LoVo (cell line): ENCODE measurements at regions not wholly inside any gene's neighbourhood (a gene's known extent, or its start where the extent isn't known, plus 50 kb on each side); places are given as distances from the start of the nearest gene placed in this dataset.
"Not testable (repeated sequence)": the region's sequence is repeated elsewhere in the genome, so short reads cannot be mapped to it uniquely, and the experiment has no call there.

ENCODE experiments used
- DNase-seq: peaks from one replicate; pipeline ENCODE4 v3.0.0-alpha.2; 2016; ENCODE audit warnings: low spot score

DNA sequence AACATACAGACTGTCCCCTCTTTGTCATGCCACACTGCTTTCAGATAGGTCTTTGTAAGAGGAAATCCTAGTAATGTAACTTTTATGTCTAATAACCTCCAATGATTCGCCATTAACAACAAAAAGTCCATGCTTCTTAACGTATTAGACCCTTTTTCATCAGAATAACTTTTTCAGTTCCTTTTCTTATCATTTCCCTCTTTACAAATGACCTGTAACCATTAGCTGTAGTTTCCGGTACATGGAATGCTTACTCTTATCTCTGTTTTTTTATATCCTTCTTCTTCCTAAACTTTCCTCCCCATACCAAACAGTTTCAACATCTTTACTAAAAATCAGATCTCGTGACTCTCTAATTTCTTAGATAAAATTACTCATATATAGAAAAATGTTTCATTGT, 268.9 kb upstream of the TYRP1 start:
- DNase-seq, result no peak

DNA sequence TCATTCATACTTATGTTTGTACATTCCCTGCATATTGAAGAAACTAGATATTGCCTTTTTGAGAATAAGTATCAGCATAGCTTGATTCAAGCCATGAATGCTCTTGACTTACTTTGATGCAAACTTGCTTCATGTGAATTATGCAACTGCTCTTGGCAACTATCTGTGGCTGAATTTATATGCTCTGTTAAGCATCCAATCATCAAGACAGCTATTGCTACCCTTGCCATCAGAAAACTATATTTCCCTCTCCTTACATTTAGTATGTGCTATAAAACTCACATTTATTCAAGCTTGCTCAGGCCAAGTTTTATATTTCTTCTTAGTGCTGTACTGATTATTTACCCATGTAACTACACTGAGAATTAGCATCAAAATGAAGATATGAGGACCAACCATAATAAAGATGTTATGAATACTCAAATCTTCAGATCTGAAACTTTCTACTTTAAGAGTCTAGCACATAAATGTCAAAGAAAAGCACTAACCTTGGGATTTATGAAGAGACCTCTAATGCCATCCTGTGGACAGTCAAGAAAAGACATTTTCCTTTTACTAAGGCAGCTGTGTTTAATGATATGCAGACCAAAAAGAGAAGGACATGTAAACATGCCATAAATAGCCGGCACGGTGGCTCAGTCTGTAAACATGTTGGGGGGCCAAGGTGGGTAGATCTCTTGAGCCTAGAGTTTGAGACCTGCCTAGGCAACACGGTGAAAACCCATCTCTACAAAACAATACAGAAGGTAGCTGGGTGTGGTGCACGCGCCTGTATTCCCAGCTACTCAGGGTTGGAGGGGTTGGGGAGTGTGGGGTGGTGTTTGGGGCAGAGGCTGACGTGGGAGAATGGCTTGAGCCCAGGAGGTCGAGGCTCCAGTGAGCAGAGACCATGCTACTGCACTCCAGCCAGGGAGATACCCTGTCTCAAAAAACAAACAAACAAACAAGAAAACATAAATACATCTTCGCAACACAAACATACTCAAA, 267.0 kb upstream of the TYRP1 start:
- DNase-seq, result no peak

DNA sequence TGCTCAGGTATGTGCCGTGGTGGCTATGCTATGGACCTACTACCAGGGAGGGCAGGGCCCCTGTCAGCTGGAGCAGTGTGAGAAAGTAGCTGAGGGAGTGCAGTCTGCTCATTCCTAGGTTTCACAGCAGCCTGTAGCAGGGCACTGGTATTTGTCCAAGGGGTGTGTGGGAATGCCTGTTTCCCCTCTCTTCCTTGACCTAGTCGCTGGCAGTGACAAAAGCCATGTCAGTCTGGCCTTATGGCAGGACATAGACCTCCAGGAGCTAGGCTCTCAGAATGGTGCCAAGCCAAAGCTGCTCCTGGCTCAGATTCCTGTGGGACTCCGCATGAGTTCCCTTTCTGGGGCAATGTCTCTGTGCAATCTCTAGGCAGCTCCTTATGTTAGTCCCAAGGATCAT, 253.9 kb upstream of the TYRP1 start:
- no peak for DNase-seq

DNA sequence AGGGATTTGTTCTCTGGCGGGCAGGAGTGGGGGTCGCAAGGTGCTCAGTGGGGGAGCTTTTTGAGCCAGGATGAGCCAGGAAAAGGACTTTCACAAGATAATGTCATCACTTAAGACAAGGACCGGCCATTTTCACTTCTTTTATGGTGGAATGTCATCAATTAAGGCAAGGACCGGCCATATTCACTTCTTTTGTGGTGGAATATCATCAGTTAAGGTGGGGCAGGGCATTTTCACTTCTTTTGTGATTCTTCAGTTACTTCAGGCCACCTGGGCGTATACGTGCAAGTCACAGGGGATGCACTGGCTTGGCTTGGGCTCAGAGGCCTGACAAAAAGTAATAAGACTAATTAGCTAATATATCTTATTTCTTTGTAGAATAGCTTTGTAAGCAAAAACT, 252.1 kb upstream of the TYRP1 start:
- DNase-seq, result not testable (repeated sequence)

DNA sequence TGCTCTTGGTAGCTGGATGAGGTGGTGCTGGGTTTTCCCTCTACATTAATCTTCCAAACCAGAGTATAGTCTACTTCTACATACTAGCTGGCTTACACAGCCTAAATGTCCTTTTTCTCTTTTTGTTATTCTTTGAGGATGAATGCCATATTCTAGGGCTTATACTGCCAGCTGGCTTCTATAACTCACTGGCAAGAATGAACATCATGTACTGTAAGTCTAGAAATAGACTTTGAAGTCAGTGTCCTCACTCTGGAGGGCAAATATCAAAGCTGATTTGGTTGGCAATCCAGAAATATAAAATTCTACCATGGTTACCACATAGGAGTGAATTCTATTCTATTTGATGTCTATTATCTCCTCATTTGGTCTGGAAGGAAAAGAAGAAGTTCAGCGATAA, 251.7 kb upstream of the TYRP1 start:
- DNase-seq, result no peak

DNA sequence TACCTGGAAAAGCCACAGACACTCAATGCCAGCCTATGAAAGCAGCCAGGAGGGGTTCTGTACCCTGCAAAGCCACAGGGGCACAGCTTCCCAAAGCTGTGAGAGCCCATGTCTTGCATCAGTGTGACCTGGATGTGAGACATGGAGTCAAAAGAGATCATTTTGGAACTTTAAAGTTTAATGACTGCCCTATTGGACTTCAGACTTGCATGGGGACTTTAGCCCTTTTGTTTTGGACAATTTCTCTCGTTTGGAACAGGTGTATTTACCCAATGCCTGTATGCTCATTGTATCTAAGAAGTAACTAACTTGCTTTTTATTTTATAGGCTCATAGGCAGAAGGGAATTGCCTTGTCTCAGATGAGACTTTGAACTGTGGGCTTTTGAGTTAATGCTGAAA, 244.9 kb upstream of the TYRP1 start:
- no peak for DNase-seq

DNA sequence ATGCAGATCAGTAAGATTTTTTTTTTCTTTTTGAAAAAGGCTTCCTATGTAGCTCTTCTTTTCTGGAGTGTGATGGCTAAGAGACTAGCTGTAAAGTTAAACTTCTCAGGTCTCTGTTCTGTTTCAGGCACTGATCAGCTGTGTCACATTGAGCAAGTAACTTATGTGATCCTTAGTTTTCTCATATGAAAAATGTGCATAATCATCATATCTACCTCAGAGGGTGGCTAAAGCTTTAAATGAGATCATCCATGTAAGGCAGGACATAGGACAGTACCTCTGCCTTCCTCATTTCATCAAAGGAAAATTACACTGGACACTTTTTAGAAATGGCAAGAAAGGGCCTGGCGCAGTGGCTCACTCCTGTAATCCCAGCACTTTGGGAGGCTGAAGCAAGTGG, 235.9 kb upstream of the TYRP1 start:
- no peak for DNase-seq

DNA sequence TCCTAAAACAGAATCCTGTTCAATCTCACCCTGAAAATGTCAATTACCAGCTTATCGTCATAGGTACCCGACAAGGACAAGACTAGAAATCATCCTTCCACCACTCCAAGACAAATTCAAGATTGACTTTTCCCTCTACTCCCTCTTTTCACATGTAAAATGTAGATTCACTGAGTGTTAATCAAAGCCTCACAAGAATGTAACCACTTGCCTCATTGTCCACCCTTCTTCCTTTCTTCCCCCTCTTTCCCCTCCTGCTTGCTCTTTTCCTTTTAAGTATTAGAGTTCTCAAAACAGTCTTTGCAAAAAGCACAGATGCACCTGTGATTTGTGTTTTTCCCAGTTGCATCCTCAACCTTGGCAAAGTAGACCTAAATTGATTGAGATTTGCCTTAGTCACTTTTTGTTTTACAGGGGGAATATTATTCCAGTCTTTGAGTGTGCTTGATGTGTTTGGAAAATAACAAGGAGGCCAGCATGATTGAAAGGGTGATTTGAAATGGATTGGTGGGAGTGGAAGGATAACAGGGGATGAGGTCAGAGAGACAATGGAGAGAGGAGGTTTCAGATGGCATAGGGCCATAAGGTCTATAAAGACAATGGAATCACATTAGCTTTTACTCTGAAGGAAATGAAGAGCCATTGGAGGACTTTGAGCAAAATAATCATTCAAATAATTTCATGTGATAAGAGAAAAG, 231.3 kb upstream of the TYRP1 start:
- no peak for DNase-seq

DNA sequence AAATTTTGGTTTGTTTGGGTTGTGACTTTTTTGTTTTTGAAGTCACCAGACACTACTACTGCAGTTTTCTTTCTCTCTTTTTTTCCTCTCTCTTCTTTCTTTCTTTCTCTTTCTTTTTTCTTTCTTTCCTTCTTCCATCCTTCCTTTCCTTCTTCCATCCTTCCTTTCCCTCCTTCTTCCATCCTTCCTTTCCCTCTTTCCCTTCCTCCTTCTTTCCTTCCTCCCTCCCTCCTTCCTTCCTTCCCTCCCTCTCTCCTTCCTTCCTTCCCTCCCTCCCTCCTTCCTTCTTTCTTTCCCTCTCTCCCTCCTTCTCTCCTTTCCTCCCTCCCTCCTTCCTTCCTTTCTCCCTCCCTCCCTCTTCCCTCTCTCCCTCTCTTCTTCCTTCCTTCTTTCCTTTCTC, 230.3 kb upstream of the TYRP1 start:
- DNase-seq, result no peak

DNA sequence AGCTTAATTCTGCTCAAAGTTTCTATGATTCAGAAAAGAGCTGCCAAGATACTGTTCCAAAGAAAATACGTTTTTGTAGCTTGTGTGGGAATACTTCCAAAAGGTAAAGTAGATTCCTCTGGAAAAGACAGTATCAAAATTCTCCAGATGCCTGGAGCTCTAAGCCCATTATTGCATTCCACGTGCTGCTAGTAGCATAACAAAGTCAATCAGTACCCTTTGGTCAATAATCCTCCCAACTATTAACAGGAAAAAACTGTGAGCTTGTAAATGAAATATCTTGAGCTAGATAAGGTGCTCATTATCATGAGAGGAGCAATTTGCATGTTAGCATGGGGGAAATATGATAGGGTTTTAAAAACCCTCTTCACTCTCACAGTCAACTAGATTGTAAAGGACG, 229.5 kb upstream of the TYRP1 start:
- no peak for DNase-seq

DNA sequence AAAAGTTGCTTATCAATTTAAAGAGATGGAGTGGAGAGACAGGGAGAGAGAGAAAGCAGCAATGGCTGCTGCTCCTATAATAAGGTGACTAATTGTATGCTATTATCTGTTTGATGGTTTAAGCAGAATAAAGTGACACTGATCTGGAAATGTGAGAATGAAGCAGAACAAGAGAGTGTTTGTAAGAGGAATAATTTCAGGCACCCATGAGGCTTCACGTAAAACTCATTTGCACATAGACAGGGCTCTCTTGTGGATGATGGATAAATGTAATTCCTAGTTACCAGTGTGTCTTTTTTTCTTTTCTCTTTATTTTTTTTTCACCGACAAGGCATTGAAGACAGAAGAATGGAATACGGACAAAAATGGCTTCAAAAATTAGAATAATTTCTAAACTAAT, 228.8 kb upstream of the TYRP1 start:
- DNase-seq, result no peak

DNA sequence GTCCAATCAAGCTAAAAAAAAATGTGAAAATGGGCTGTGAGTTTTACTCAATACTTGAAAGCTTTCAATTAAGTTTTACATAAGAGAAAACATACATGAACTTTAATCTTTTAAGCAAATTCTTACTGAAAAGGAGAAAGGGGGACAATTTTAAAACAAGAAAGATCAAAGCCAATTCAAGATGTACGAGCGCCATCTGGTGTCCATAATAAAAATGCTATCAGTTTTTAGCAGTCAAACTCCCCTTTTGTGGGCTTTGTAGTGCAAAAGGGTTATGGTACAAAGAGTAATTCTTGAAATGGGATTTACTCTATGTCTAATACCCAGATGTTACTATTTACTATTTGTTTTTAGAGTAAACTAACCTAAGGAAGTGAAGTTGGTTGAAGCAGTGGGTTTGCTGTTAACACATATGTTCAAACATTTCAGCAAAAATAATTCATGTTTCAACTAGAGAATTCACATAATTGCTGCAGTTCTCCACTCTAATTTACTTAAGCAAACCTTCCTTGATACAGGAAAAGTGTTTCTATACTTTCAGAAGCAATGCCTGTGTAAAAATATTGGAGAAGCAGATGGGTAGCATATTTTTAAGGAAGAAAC, 228.2 kb upstream of the TYRP1 start:
- peak; percentile 34 for DNase-seq

DNA sequence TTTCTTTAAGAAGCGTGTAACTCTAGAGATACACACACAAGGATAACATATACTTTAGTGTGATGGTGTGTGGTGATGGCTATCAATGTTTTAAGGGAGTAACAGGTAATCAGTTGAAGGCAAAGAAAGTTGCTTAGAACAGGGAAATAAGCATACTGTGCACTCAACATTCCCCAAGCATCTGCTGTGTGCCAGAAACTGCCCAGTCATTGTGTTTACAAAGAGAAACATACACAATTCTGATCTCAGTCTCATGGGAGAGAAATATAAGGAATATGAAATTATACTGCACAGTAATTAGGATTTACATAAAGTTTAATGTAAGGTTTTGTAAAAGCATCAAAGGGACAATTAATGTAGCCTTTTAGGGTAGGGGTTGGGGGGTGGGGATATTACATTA, 224.1 kb upstream of the TYRP1 start:
- no peak for DNase-seq

DNA sequence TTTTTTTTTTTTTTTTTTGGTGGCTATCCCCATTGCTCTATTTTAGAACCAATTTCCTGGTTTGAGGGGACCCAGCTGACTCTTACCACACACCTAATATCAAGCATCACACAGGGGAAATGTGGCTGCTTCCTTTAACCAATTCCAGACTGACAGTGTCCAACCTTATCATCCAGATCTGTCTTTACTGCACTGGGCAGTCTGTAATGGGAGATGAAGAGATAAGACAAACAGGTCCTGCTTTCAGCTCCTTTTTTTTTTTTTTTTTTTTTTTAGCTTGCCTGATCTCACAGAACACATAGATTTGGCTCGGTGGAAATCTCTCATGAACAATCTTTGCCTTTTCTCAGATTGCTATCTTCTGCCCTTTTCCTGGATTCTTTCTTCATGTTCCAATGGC, 198.8 kb upstream of the TYRP1 start:
- no peak for DNase-seq

DNA sequence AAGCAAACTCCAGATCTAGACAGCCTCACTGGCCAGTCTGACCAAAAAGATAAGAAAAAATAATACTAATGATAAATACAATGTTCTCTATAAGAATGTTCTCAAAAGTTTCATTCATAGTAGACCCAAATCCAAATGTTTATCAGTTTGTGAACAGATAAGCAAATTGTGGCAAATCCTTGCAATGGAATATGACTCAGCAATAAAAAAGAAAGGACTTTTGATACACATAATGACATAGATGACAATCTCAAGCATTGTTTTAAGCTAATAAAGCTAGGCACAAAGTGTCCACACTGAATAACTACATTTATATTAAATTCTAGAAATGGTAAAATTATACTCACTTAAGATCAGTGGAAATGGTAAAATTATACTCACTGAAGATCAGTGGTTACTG, 195.4 kb upstream of the TYRP1 start:
- DNase-seq, result no peak

DNA sequence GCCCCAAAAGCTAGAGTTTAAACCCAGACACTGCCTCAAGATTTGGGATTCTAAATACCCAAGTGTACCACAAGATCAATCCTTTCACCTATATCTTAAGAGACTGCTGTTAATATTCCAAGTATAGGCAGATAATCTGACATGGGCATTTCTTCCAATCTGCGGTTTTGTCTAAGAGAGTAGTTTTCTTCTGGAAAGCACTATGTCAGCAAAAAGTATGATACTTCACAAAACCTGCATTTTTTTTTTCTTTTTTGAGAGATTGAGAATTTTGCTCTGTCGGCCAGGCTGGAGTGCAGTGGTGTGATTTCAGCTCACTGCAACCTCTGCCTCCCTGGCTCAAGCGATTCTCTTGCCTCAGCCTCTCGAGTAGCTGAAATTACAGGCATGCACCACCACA, 190.7 kb upstream of the TYRP1 start:
- DNase-seq, result no peak

DNA sequence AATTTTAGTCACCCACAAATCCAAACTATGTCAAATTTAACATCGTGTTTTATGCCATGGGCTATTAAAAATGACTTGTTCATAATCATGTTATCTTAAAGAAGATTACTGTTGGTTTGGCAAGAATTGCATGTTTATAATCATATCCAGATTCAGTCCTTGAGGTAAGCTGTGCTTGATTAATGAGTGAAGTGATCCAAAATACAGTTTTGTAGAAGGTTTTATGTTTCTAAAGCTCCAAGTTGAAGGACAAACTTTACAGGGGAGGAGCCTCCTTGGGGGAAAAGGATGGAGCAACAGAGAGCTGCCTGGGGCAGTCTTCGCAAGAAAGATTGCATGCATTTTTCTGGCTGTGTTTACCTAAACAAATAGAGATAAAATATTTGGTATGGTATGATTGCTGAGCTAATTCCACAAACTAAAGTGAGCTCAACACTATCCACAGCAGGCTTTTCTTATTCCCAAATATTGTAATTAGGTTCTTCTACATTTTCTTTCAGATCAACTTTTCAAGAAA, 189.5 kb upstream of the TYRP1 start:
- no peak for DNase-seq

DNA sequence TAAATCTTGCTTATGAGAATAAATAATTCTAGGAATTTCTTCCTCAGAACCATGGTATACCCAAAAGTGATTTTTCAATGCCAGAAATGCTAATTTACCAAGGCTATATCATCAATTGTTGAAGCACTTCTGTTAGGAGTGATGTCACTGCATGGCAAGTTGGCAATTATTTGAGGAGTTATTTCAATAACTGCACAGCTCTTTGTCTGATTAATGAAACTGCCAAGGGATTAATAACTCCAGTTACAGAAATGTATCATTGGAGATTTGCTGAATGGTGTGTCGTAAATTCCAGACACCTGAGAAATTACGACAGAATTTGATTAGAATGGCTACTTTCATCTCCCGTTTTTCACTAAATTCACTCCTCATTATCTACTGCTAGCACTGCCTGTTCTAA, 182.6 kb upstream of the TYRP1 start:
- no peak for DNase-seq

DNA sequence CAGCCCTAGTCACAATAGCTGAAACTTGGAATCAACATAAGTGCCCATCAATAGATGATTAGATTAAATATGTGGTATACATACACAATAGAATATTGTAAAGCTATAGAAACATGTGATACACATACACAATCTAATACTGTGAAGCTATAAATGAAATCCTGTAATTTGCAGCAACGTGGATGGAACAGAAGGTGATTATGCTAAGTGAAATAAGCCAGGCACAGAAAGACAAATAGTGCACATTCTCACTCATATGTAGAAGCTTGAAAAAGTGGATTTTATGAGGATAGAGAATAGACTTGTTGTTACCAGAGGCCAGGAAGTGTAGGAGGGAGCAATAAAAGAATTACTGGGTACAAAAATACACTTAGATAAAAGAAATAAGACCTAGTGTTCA, 181.5 kb upstream of the TYRP1 start:
- DNase-seq, result no peak

DNA sequence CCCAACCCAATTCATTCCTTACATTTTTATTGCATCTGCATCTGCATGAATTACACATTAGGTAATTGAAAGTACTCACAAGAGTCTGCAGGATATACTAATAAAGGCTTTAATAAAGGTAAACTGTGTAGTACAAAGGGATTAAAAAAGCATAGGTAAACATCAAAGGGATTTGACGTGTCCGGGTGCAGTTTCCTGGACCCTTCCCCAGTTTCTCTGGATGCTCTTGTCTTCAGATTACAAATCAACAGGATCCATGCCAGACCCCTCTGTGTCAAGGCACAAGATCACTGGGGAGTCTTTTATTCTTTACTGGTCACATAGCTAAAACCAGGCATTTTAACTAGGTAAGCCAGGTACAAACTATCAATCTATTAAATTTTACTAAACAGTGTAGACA, 177.2 kb upstream of the TYRP1 start:
- no peak for DNase-seq

DNA sequence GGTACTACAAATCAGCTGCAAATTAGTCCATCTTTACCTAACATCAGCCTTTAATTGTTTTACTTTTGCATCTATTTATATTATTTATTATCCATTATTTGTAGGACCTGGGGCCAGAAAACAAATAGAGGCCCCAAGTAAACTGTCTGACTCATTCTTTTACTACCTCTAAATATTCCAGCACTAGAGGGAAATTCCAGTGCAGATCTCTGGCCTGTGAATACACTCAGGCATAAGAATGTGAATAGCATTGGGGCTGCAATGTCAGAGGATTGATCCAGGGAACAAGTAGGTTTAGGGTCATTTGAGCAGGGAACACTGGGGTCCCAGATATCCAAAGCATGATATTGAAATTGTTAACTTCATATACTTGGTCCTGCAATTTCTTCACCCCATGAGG, 176.6 kb upstream of the TYRP1 start:
- no peak for DNase-seq

DNA sequence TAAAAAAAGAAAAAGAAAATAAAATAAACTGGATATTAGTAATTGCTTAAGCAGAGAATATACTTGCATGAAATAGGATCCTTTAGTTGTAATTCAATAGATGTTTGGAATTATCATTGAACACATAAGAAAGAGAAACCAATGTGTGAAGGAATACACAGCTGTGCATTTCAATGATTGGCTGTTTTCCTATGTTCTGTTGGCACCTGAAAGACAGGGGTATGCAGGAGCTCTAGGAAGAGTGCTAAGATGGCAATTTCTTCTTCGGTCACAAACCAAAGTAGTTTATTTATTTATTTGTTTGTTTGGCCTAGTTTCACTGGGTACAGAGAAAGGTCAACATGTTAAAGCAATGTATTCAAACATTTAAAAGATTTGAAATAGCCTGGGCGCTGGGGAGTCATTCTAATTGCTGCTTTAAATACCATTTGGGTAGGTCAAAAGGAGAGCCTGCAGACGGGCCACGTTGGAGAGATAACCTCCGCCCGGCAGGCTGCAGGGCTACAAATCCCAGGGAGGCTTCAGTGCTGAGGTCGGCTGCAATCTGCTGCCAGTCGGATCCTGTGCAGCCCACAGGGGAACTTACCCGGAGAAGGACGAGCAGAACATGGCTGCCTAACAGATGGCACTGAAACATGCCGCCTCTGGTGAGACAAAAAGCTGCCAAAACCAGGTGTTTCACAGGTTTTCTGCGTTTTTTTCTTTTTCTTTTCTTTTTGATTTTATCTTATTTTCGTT, 154.2 kb upstream of the TYRP1 start:
- no peak for DNase-seq
